H9 (cell line): ENCODE measurements at regions not wholly inside any gene's neighbourhood (a gene's known extent, or its start where the extent isn't known, plus 50 kb on each side); places are given as distances from the start of the nearest gene placed in this dataset.

ENCODE experiments used
- DNase-seq: peaks from one replicate; pipeline ENCODE4 v3.0.0-alpha.2; 2017
- H2AFZ ChIP-seq: one replicate; pipeline ENCODE4 v1.6.1; 2013; ENCODE audit warnings: mild to moderate bottlenecking, low read length, control low read depth, moderate library complexity
- H2AK5ac ChIP-seq: 2 replicates; pipeline ENCODE4 v1.6.1; 2013; ENCODE audit warnings: low read length, control low read depth, mixed read lengths; ENCODE audit not compliant: insufficient read length
- H2BK120ac ChIP-seq: one replicate; pipeline ENCODE4 v1.6.1; 2013; ENCODE audit warnings: low read depth, mild to moderate bottlenecking, low read length, control low read depth, inconsistent platforms; ENCODE audit not compliant: poor library complexity, severe bottlenecking
- H2BK12ac ChIP-seq: 2 replicates; pipeline ENCODE4 v1.6.1; 2013; ENCODE audit warnings: low read length, control low read depth, mixed read lengths, low read depth; ENCODE audit not compliant: insufficient read length
- H2BK15ac ChIP-seq: 2 replicates; pipeline ENCODE4 v1.6.1; 2013; ENCODE audit warnings: low read depth, low read length, control low read depth
- H2BK20ac ChIP-seq: one replicate; pipeline ENCODE4 v1.6.1; 2013; ENCODE audit warnings: low read depth, mild to moderate bottlenecking, low read length, control low read depth, inconsistent platforms; ENCODE audit not compliant: poor library complexity, severe bottlenecking
- H2BK5ac ChIP-seq: 2 replicates; pipeline ENCODE4 v1.6.1; 2013; ENCODE audit warnings: low read length, control low read depth, mixed read lengths; ENCODE audit not compliant: insufficient read length
- H3K14ac ChIP-seq: 2 replicates; pipeline ENCODE4 v1.6.1; 2013; ENCODE audit warnings: low read length, control low read depth; ENCODE audit not compliant: insufficient read depth
- H3K18ac ChIP-seq: 2 replicates; pipeline ENCODE4 v1.6.1; 2013; ENCODE audit warnings: low read depth, mild to moderate bottlenecking, mixed read lengths, low read length, control low read depth; ENCODE audit not compliant: insufficient read length
- H3K23ac ChIP-seq: 2 replicates; pipeline ENCODE4 v1.6.1; 2013; ENCODE audit warnings: low read length, control low read depth, mixed read lengths, low read depth; ENCODE audit not compliant: insufficient read length
- H3K23me2 ChIP-seq: 2 replicates; pipeline ENCODE4 v1.6.1; 2013; ENCODE audit warnings: low read depth, mild to moderate bottlenecking, mixed read lengths, low read length, control low read depth; ENCODE audit not compliant: insufficient read length, poor library complexity, severe bottlenecking
- H3K27ac ChIP-seq: 2 replicates; pipeline ENCODE4 v1.5.1; 2013; ENCODE audit warnings: low read length, control low read depth, mixed read lengths, low read depth; ENCODE audit not compliant: insufficient read length
- H3K27me3 ChIP-seq: 2 replicates; pipeline ENCODE4 v1.6.1; 2013; ENCODE audit warnings: low read length, control low read depth, inconsistent platforms; ENCODE audit not compliant: insufficient read depth
- H3K4ac ChIP-seq: 2 replicates; pipeline ENCODE4 v1.6.1; 2013; ENCODE audit warnings: low read depth, mild to moderate bottlenecking, control low read depth, inconsistent platforms, low read length, moderate library complexity
- H3K4me1 ChIP-seq: 2 replicates; pipeline ENCODE4 v1.6.1; 2013; ENCODE audit warnings: low read length, control low read depth, inconsistent platforms; ENCODE audit not compliant: insufficient read depth
- H3K4me2 ChIP-seq: 2 replicates; pipeline ENCODE4 v1.6.1; 2013; ENCODE audit warnings: low read length, control low read depth, mixed read lengths; ENCODE audit not compliant: insufficient read length, insufficient read depth
- H3K56ac ChIP-seq: 2 replicates; pipeline ENCODE4 v1.6.1; 2013; ENCODE audit warnings: low read depth, mild to moderate bottlenecking, mixed read lengths, low read length, control low read depth; ENCODE audit not compliant: insufficient read length
- H3K79me1 ChIP-seq: 2 replicates; pipeline ENCODE4 v1.6.1; 2013; ENCODE audit warnings: low read depth, mild to moderate bottlenecking, moderate library complexity, low read length, control low read depth, inconsistent platforms; ENCODE audit not compliant: insufficient read depth, poor library complexity, severe bottlenecking
- H3K79me2 ChIP-seq: 2 replicates; pipeline ENCODE4 v1.6.1; 2013; ENCODE audit warnings: low read length, control low read depth, inconsistent platforms; ENCODE audit not compliant: insufficient read depth
- H3K9ac ChIP-seq: 2 replicates; pipeline ENCODE4 v1.6.1; 2013; ENCODE audit warnings: low read length, control low read depth, mixed read lengths; ENCODE audit not compliant: insufficient read length; ENCODE audit errors: extremely low read depth
- H3K9me3 ChIP-seq: one replicate; pipeline ENCODE4 v1.6.1; 2013; ENCODE audit warnings: low read depth, low read length, inconsistent platforms; ENCODE audit not compliant: control insufficient read depth
- H3T11ph ChIP-seq: one replicate; pipeline ENCODE4 v1.6.1; 2013; ENCODE audit warnings: mild to moderate bottlenecking, low read length, control low read depth, inconsistent platforms
- H4K20me1 ChIP-seq: one replicate; pipeline ENCODE4 v1.6.1; 2013; ENCODE audit not compliant: control insufficient read depth, insufficient read length, insufficient read depth
- H4K5ac ChIP-seq: 2 replicates; pipeline ENCODE4 v1.6.1; 2013; ENCODE audit warnings: low read depth, mild to moderate bottlenecking, mixed read lengths, low read length, control low read depth; ENCODE audit not compliant: insufficient read length
- H4K8ac ChIP-seq: replicated peaks from 2 replicates; pipeline ENCODE4 v1.6.1; 2013; ENCODE audit warnings: low read length, control low read depth, mixed read lengths, low read depth; ENCODE audit not compliant: insufficient read length
- H4K91ac ChIP-seq: 2 replicates; pipeline ENCODE4 v1.6.1; 2013; ENCODE audit warnings: low read depth, mild to moderate bottlenecking, moderate library complexity, mixed read lengths, low read length, control low read depth; ENCODE audit not compliant: insufficient read length
- H3K27ac Mint-ChIP-seq, 3 experiments: 2 replicates in 2 of 3; 3 replicates in 1 of 3; pipeline ENCODE4 v1.8.0; 2020 to 2021; ENCODE audit warnings: mixed read lengths in 3 of 3, mild to moderate bottlenecking in 1 of 3, moderate library complexity in 1 of 3
- H3K27me3 Mint-ChIP-seq: 2 replicates; pipeline ENCODE4 v1.8.0; 2021; ENCODE audit warnings: low read depth, mild to moderate bottlenecking, moderate library complexity, mixed read lengths
- H3K36me3 Mint-ChIP-seq, 3 experiments: 2 replicates in 2 of 3; 3 replicates in 1 of 3; pipeline ENCODE4 v1.8.0; 2020 to 2021; ENCODE audit warnings: low read depth in 3 of 3, mixed read lengths in 3 of 3; ENCODE audit not compliant: insufficient read depth in 1 of 3
- H3K4me1 Mint-ChIP-seq, 2 experiments: 2 replicates each; pipeline ENCODE4 v1.8.0; 2020; ENCODE audit warnings: mixed read lengths in 2 of 2
- H3K4me3 Mint-ChIP-seq, 2 experiments: 2 replicates in 1 of 2; 3 replicates in 1 of 2; pipeline ENCODE4 v1.8.0; 2020 to 2021; ENCODE audit warnings: mild to moderate bottlenecking in 2 of 2, mixed read lengths in 2 of 2, moderate library complexity in 1 of 2
- H3K9me3 Mint-ChIP-seq, 2 experiments: 2 replicates in 1 of 2; 3 replicates in 1 of 2; pipeline ENCODE4 v1.8.0; 2020; ENCODE audit warnings: mild to moderate bottlenecking in 2 of 2, mixed read lengths in 2 of 2, moderate library complexity in 1 of 2
- WGBS: extraction: QIAGEN DNeasy Blood & Tissue Kit; methylation state at CpG from one replicate; pipeline ENCODE4 v1.1.7; 2013; ENCODE audit warnings: missing lambda C conversion rate, low lambda C conversion rate, mixed read lengths; ENCODE audit not compliant: insufficient read length; ENCODE audit errors: extremely low coverage; 5-methylcytosine and 5-hydroxymethylcytosine counted together
- TF ChIP-seq, protein P1 (sequence below): fragments of 200-600 bp; sonication (generic); conservative IDR thresholded peaks from 3 replicates; pipeline ENCODE4 v1.8.0; 2021; ENCODE audit warnings: antibody characterized with exemption, mild to moderate bottlenecking

DNA sequence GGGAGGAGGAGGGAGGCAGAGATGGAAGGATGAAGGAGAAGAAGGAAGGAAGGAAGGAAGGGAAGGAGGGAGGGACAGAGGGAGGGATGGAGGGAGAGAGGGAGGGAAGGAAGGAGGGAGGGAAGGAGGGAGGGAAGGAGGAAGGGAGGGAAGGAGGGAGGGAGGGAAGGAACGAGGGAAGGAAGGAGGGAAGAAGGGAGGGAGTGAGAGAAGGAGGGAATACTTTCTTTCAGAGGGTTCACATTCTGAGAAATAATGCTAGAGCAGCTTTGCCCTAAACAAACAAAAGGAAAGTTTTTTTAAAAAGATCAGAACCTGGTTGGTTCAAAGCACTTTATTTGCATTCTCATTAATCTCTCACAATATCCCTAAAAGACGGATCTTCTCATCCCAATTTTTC, 96.1 kb upstream of the NXT1 start:
- no peaks in the 10 kb centered on the region for H3K9me3 ChIP-seq
- DNase-seq, result no peak

More for the DNA sequence above, 96.1 kb upstream of the NXT1 start:
- TF ChIP-seq, protein P1, sequence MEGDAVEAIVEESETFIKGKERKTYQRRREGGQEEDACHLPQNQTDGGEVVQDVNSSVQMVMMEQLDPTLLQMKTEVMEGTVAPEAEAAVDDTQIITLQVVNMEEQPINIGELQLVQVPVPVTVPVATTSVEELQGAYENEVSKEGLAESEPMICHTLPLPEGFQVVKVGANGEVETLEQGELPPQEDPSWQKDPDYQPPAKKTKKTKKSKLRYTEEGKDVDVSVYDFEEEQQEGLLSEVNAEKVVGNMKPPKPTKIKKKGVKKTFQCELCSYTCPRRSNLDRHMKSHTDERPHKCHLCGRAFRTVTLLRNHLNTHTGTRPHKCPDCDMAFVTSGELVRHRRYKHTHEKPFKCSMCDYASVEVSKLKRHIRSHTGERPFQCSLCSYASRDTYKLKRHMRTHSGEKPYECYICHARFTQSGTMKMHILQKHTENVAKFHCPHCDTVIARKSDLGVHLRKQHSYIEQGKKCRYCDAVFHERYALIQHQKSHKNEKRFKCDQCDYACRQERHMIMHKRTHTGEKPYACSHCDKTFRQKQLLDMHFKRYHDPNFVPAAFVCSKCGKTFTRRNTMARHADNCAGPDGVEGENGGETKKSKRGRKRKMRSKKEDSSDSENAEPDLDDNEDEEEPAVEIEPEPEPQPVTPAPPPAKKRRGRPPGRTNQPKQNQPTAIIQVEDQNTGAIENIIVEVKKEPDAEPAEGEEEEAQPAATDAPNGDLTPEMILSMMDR, result no peak
- no peak overlapping the region for H3K27ac Mint-ChIP-seq
- Histone ChIP-seq H3K18ac (no peak overlapping the region), H2BK120ac (no peak overlapping the region), H3K4me2 (no peak overlapping the region), H3K27me3 (no peaks in the 10 kb centered on the region), H3K14ac (no peak overlapping the region), H2AFZ (no peak overlapping the region), H3K27ac (no peak overlapping the region), H3K4me1 (no peaks in the 10 kb centered on the region; the same call in 1 of the 2 replicates), H2AK5ac (no peak overlapping the region), H3K4ac (no peak overlapping the region), H2BK12ac (no peak overlapping the region), H3K9ac (no peak overlapping the region), H3K79me2 (no peaks in the 10 kb centered on the region), H3K23ac (no peak overlapping the region), H3K56ac (no peak overlapping the region), H4K20me1 (no peaks in the 10 kb centered on the region), H2BK15ac (no peak overlapping the region), H4K5ac (no peak overlapping the region), H3K23me2 (no peaks in the 10 kb centered on the region), H3T11ph (no peak overlapping the region), H4K8ac (no peak overlapping the region), H2BK20ac (no peak overlapping the region), H4K91ac (no peak overlapping the region), H2BK5ac (no peak overlapping the region), H3K79me1 (no peaks in the 10 kb centered on the region)
- H3K27me3 Mint-ChIP-seq, result peaks cover 2% of the 10 kb centered on the region
- no peaks in the 10 kb centered on the region for H3K9me3 Mint-ChIP-seq
- H3K4me3 Mint-ChIP-seq, result no peak overlapping the region
- no CpG with 5 or more reads among the region's 2 CpGs for whole genome bisulfite sequencing
- no peaks in the 10 kb centered on the region for H3K36me3 Mint-ChIP-seq
- peaks cover 5 to 24% of the 10 kb centered on the region in 2 experiments; a peak in 3 of 4 replicates for H3K4me1 Mint-ChIP-seq
